Chondrocyte (in vitro differentiated cells): ENCODE measurements at regions not wholly inside any gene's neighbourhood (a gene's known extent, or its start where the extent isn't known, plus 50 kb on each side); places are given as distances from the start of the nearest gene placed in this dataset.

Experiments
- DNase-seq: peaks from one replicate; pipeline ENCODE4 v3.0.0; 2021; ENCODE audit warnings: mixed read lengths, low spot score
- H3K27ac Mint-ChIP-seq: one replicate; pipeline ENCODE4 v1.8.0; 2021; ENCODE audit warnings: mild to moderate bottlenecking, moderate library complexity, mixed read lengths; ENCODE audit not compliant: unreplicated experiment
- H3K27me3 Mint-ChIP-seq: 2 replicates; pipeline ENCODE4 v1.8.0; 2021; ENCODE audit warnings: low read depth, mixed read lengths
- H3K36me3 Mint-ChIP-seq: 2 replicates; pipeline ENCODE4 v1.8.0; 2021; ENCODE audit warnings: low read depth, mixed read lengths
- H3K4me1 Mint-ChIP-seq: 2 replicates; pipeline ENCODE4 v1.8.0; 2021; ENCODE audit warnings: low read depth, mild to moderate bottlenecking, mixed read lengths
- H3K4me3 Mint-ChIP-seq: one replicate; pipeline ENCODE4 v1.8.0; 2021; ENCODE audit warnings: mild to moderate bottlenecking, moderate library complexity, mixed read lengths; ENCODE audit not compliant: unreplicated experiment
- H3K9me3 Mint-ChIP-seq: 2 replicates; pipeline ENCODE4 v1.8.0; 2021; ENCODE audit warnings: low read depth, mixed read lengths
- CTCF ChIP-seq: fragments of 200-600 bp; sonication (generic); IDR thresholded peaks from 2 replicates; pipeline ENCODE4 v1.5.0; 2021; ENCODE audit warnings: antibody characterized with exemption, mild to moderate bottlenecking, moderate library complexity

GRCh38 chr3:81132995-81133394, 628.5 kb downstream of the GBE1 start:
- Mint-ChIP-seq H3K36me3 (no peaks in the 10 kb centered on the region), H3K4me1 (no peaks in the 10 kb centered on the region), H3K9me3 (peaks cover 2% of the 10 kb centered on the region), H3K27ac (no peak overlapping the region), H3K27me3 (no peaks in the 10 kb centered on the region), H3K4me3 (no peak overlapping the region)
- TF ChIP-seq CTCF: no peak
- DNase-seq: no peak

DNA sequence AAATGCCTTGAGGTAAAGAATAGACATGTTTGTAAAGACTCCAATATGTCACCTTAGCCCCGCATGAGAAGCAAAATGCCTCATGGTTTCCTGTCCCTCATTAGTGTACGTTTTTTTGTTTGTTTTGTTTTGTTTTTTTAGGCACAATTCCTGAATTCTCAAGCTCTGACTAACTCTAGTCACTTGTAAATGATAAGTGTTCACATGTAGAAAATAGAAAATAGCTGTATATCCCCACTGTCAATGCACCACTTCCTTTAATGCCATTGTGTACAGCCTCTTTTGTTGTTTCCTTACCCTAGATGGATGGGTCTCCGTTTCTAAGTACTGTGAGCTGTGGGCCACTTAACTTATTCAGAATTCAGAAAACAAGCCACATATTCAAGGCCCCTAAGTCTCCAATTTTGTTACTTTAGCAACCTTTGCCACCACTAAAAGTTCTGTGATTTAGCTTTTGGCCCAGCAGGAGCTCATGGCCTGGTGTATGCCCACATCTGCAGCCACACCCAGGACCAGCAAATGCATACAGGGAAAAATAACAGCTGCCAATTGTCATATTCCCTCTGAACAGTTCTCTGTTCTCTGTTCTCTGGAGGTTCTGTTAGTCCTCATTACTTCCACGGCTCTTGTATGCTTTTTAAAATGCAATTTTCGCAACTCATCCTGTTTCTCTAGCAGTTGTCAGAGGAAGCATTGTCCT, 655.5 kb downstream of the GBE1 start:
- DNase-seq: no peak
- no peak for TF ChIP-seq CTCF
- H3K36me3 Mint-ChIP-seq: no peaks in the 10 kb centered on the region
- H3K9me3 Mint-ChIP-seq: peaks cover 8% of the 10 kb centered on the region
- H3K4me1 Mint-ChIP-seq: peaks cover 17% of the 10 kb centered on the region
- no peak overlapping the region for H3K27ac Mint-ChIP-seq
- H3K27me3 Mint-ChIP-seq: no peaks in the 10 kb centered on the region
- H3K4me3 Mint-ChIP-seq: no peak overlapping the region

DNA sequence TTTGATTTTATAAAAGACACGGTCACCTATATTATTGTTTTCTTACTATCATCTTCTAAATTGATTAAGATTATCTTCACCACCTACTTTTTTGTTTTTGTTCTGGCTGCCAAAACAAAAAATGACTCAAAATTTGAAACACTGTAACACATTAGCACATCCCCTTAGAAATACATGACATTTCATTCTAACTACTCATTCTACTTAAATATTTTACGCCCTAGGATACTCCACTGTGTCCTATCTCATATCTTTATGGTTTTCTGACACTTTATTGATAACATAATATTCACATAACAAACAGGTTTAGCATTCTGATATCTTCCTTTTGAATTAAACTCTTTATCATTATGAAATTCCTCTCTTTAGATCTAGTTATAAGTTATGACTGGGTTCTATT, 656.2 kb downstream of the GBE1 start:
- H3K9me3 Mint-ChIP-seq: peaks cover 8% of the 10 kb centered on the region
- H3K4me1 Mint-ChIP-seq: peaks cover 17% of the 10 kb centered on the region
- H3K27me3 Mint-ChIP-seq: no peaks in the 10 kb centered on the region
- no peak for TF ChIP-seq CTCF
- H3K4me3 Mint-ChIP-seq: no peak overlapping the region
- DNase-seq: no peak
- H3K36me3 Mint-ChIP-seq: no peaks in the 10 kb centered on the region
- no peak overlapping the region for H3K27ac Mint-ChIP-seq

DNA sequence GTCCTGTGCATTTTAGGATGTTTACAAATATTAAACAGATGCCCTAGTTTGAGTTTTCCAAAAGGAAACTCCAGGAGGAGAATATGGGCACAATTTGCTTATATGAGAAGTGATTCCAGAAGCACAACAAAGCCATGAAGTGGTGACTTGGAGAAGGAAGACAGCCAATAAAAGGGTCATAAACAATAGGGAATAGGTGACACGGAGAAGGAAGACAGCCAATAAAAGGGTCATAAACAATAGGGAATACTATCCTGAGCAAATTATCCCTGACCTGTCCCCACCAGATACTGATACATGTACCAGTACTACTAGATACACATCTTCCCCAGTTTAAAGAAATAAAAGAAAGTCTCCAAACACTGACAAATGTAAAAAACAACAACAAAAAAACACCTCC, 663.6 kb downstream of the GBE1 start:
- Mint-ChIP-seq H3K36me3 (no peaks in the 10 kb centered on the region), H3K4me1 (no peaks in the 10 kb centered on the region), H3K4me3 (no peak overlapping the region), H3K27ac (no peak overlapping the region), H3K27me3 (no peaks in the 10 kb centered on the region), H3K9me3 (no peaks in the 10 kb centered on the region)
- TF ChIP-seq CTCF: no peak
- DNase-seq: no peak

GRCh38 chr3:81095956-81096355, 665.5 kb downstream of the GBE1 start:
- Mint-ChIP-seq H3K4me3 (no peak overlapping the region), H3K27ac (no peak overlapping the region), H3K36me3 (no peaks in the 10 kb centered on the region), H3K4me1 (no peaks in the 10 kb centered on the region), H3K27me3 (no peaks in the 10 kb centered on the region), H3K9me3 (no peaks in the 10 kb centered on the region)
- no peak for TF ChIP-seq CTCF
- DNase-seq: no peak
